HCT116 (cell line): ENCODE measurements at regions not wholly inside any gene's neighbourhood (a gene's known extent, or its start where the extent isn't known, plus 50 kb on each side); places are given as distances from the start of the nearest gene placed in this dataset.

Experiments used
- ATAC-seq: fragments of 200-7000 bp; cut with Tn5 transposase; 2 replicates; pipeline ENCODE4 v1.9.1; 2020; ENCODE audit warnings: mild to moderate bottlenecking, moderate library complexity
- BruUV-seq: library from RNA; stranded (reverse); fragments of 400-500 nt; replicated peaks from 2 replicates; lab custom pipeline; 2021; lab: Mats Ljungman, UMichigan
- CTCF ChIA-PET: fragments of 300-600 bp; sonication (Branson Sonifier 250); formaldehyde crosslinking; loops from one replicate; lab custom pipeline; 2021; ENCODE audit warnings: antibody characterized with exemption; lab: Charles Lee
- POLR2A ChIA-PET: fragments of 300-600, 350-600 bp; sonication (Branson Sonifier 250); formaldehyde crosslinking; loops from one replicate; lab custom pipeline; 2021; ENCODE audit warnings: antibody characterized with exemption; lab: Charles Lee
- RAD21 ChIA-PET, 2 experiments: fragments of 300-600 bp; sonication (Branson Sonifier 250); formaldehyde crosslinking; loops; one replicate each; lab custom pipeline; 2023; ENCODE audit warnings: low total read pairs in 2 of 2; ENCODE audit not compliant: uncharacterized antibody in 2 of 2, unreplicated experiment in 2 of 2, low non-redundant PET in 1 of 2; lab: Charles Lee
- DNase-seq: peaks from one replicate; pipeline ENCODE4 v3.0.0-alpha.2; 2010; ENCODE audit warnings: low read depth, low spot score
- H2AFZ ChIP-seq: fragments of 200-600 bp; shearing (Covaris generic), sonication (generic); 2 replicates; pipeline ENCODE4 v1.6.1; 2017; ENCODE audit warnings: low read depth, mixed run types, mixed read lengths, antibody characterized with exemption, low read length; ENCODE audit not compliant: poor library complexity, severe bottlenecking
- H3K27ac ChIP-seq: 2 replicates; pipeline ENCODE4 v1.5.1; 2012; ENCODE audit warnings: low read depth, low read length
- H3K27me3 ChIP-seq: fragments of 200-600 bp; sonication (generic); 2 replicates; pipeline ENCODE4 v1.6.1; 2016; ENCODE audit warnings: mixed run types, low read length, mixed read lengths; ENCODE audit not compliant: insufficient read depth
- H3K36me3 ChIP-seq, 2 experiments: fragments of 200-500 bp in 1 of 2; fragments of 200-600 bp in 1 of 2; sonication (Bioruptor generic) in 1 of 2; sonication (generic) in 1 of 2; 2 replicates each; pipeline versions ENCODE4 v1.5.1 to v1.6.1; 2014 to 2016; ENCODE audit warnings: low read length in 2 of 2, inconsistent platforms in 1 of 2, mixed read lengths in 1 of 2, mixed run types in 1 of 2; ENCODE audit not compliant: insufficient read depth in 2 of 2, control insufficient read depth in 1 of 2
- H3K4me1 ChIP-seq, 2 experiments: fragments of 200-600 bp in 1 of 2; sonication (generic) in 1 of 2; 2 replicates each; pipeline versions ENCODE4 v1.5.1 to v1.6.1; 2012 to 2017; ENCODE audit warnings: low read length in 2 of 2, inconsistent platforms in 1 of 2, mild to moderate bottlenecking in 1 of 2, mixed read lengths in 1 of 2, mixed run types in 1 of 2, moderate library complexity in 1 of 2; ENCODE audit not compliant: insufficient read depth in 2 of 2, control insufficient read depth in 1 of 2
- H3K4me2 ChIP-seq: fragments of 200-600 bp; sonication (generic); 2 replicates; pipeline ENCODE4 v1.6.1; 2017; ENCODE audit warnings: mixed run types, low read length, mixed read lengths
- H3K4me3 ChIP-seq, 2 experiments: fragments of 200-600 bp in 1 of 2; sonication (generic) in 1 of 2; replicated peaks in 1 of 2; 2 replicates each; pipeline ENCODE4 v1.5.1; 2011 to 2016; ENCODE audit warnings: low read length in 2 of 2, control low read depth in 1 of 2, low read depth in 1 of 2, mild to moderate bottlenecking in 1 of 2, mixed read lengths in 1 of 2, mixed run types in 1 of 2
- H3K79me2 ChIP-seq: fragments of 200-600 bp; sonication (generic); 2 replicates; pipeline ENCODE4 v1.6.1; 2017; ENCODE audit warnings: mild to moderate bottlenecking, mixed run types, low read length, moderate library complexity, mixed read lengths; ENCODE audit not compliant: insufficient read depth
- H3K9ac ChIP-seq: fragments of 200-600 bp; sonication (generic); 2 replicates; pipeline ENCODE4 v1.6.1; 2016; ENCODE audit warnings: low read length, mixed read lengths
- H3K9me2 ChIP-seq: fragments of 200-600 bp; sonication (generic), shearing (Covaris generic); 2 replicates; pipeline ENCODE4 v1.6.1; 2017; ENCODE audit warnings: mixed run types, mild to moderate bottlenecking, moderate library complexity; ENCODE audit not compliant: insufficient read depth
- H3K9me3 ChIP-seq, 2 experiments: fragments of 200-500 bp in 1 of 2; fragments of 200-600 bp in 1 of 2; sonication (Bioruptor generic) in 1 of 2; sonication (generic) in 1 of 2; 2 replicates each; pipeline ENCODE4 v1.6.1; 2014 to 2017; ENCODE audit warnings: low read length in 2 of 2, mixed read lengths in 2 of 2, inconsistent platforms in 1 of 2, low read depth in 1 of 2, mild to moderate bottlenecking in 1 of 2, mixed run types in 1 of 2, moderate library complexity in 1 of 2; ENCODE audit not compliant: control insufficient read depth in 1 of 2, insufficient read depth in 1 of 2
- H4K20me1 ChIP-seq: fragments of 200-600 bp; sonication (generic), shearing (Covaris generic); 2 replicates; pipeline ENCODE4 v1.6.1; 2017; ENCODE audit warnings: mixed run types, mild to moderate bottlenecking, moderate library complexity; ENCODE audit not compliant: insufficient read depth
- ATF3 ChIP-seq: IDR thresholded peaks from 2 replicates; pipeline ENCODE4 v1.6.1; 2012
- CBX3 ChIP-seq: IDR thresholded peaks from 2 replicates; pipeline ENCODE4 v1.6.1; 2012; ENCODE audit warnings: low read depth
- CEBPB ChIP-seq: IDR thresholded peaks from 2 replicates; pipeline ENCODE4 v1.6.1; 2012; ENCODE audit warnings: low read depth
- EGR1 ChIP-seq: IDR thresholded peaks from 2 replicates; pipeline ENCODE4 v1.6.1; 2012; ENCODE audit warnings: low read depth
- ELF1 ChIP-seq: IDR thresholded peaks from 2 replicates; pipeline ENCODE4 v1.6.1; 2012; ENCODE audit warnings: low read depth, borderline replicate concordance
- EZH2 ChIP-seq: fragments of 200-600 bp; sonication (generic); IDR thresholded peaks from 2 replicates; pipeline ENCODE4 v1.6.1; 2017; ENCODE audit warnings: antibody characterized with exemption, mixed run types
- FOSL1 ChIP-seq: IDR thresholded peaks from 2 replicates; pipeline ENCODE4 v1.6.1; 2012; ENCODE audit warnings: low read depth
- JUND ChIP-seq: IDR thresholded peaks from 2 replicates; pipeline ENCODE4 v1.6.1; 2012
- POLR2A ChIP-seq: IDR thresholded peaks from 2 replicates; pipeline ENCODE4 v1.7.0; 2011; ENCODE audit warnings: borderline replicate concordance; ENCODE audit not compliant: insufficient read depth, insufficient read length; ENCODE audit errors: extremely low read depth
- POLR2AphosphoS5 ChIP-seq: IDR thresholded peaks from 2 replicates; pipeline ENCODE4 v1.6.1; 2011; ENCODE audit warnings: mild to moderate bottlenecking, low read depth, low read length, moderate library complexity
- REST ChIP-seq: IDR thresholded peaks from 2 replicates; pipeline ENCODE4 v1.6.1; 2012; ENCODE audit warnings: low read depth
- SP1 ChIP-seq: IDR thresholded peaks from 2 replicates; pipeline ENCODE4 v1.6.1; 2012; ENCODE audit warnings: low read depth
- SRF ChIP-seq: IDR thresholded peaks from 2 replicates; pipeline ENCODE4 v1.6.1; 2012; ENCODE audit warnings: low read depth
- TCF7L2 ChIP-seq: IDR thresholded peaks from 2 replicates; pipeline ENCODE4 v1.7.0; 2011; ENCODE audit warnings: borderline replicate concordance, inconsistent platforms; ENCODE audit not compliant: insufficient read depth, insufficient read length; ENCODE audit errors: extremely low read depth
- YY1 ChIP-seq: IDR thresholded peaks from 2 replicates; pipeline ENCODE4 v1.6.1; 2011; ENCODE audit warnings: low read length, low read depth, moderate library complexity, mild to moderate bottlenecking; ENCODE audit not compliant: insufficient replicate concordance; ENCODE audit errors: extremely low read depth
- ZBTB33 ChIP-seq: IDR thresholded peaks from 2 replicates; pipeline ENCODE4 v1.6.1; 2011; ENCODE audit warnings: mild to moderate bottlenecking, low read length, moderate library complexity; ENCODE audit not compliant: insufficient replicate concordance; ENCODE audit errors: extremely low read depth
- ZFX ChIP-seq: fragments of 450-650 bp; IDR thresholded peaks from 2 replicates; pipeline ENCODE4 v1.6.1; 2017
- ZNF274 ChIP-seq: fragments of 200-500 bp; sonication (Bioruptor generic); IDR thresholded peaks from 2 replicates; pipeline ENCODE4 v1.6.1; 2014; ENCODE audit warnings: mild to moderate bottlenecking, low read depth, low read length, inconsistent platforms
- intact Hi-C: fragments of 100-400 bp; cut with micrococcal nuclease; formaldehyde crosslinking; loops from 2 replicates; pipeline ENCODE4 v1.10.0; 2022
- TF ChIP-seq, protein P1 (sequence below): IDR thresholded peaks from 2 replicates; pipeline ENCODE4 v1.6.1; 2012
- TF ChIP-seq, protein P2 (sequence below), 3 experiments: fragments of 200-600 bp in 1 of 3; sonication (generic) in 1 of 3; IDR thresholded peaks in 2 of 3; conservative IDR thresholded peaks in 1 of 3; 2 replicates each; pipeline ENCODE4 v1.5.1; 2012 to 2017; ENCODE audit warnings: low read depth in 2 of 3, low read length in 2 of 3, antibody characterized with exemption in 1 of 3, borderline replicate concordance in 1 of 3, control low read depth in 1 of 3, mild to moderate bottlenecking in 1 of 3, mixed read lengths in 1 of 3, mixed run types in 1 of 3, moderate library complexity in 1 of 3; ENCODE audit not compliant: insufficient read depth in 1 of 3

DNA sequence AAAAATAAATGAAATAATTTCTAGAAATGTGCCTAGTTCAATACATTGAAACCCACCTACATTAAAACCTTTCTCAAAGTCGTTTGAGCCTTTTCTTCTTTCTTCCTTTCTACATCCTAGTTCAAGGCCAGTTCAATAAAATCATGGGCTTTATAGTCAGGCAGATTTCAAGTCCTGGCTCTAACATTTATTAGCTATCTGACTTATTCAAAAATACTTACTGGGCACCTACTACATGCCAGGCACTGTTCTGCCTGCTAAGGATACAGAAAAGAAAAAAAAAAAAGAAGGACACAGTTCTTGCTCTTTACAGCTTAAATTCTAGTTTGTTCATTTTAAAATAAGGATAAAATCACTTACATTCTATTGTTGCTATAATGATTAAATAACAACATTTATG lies 134.2 kb upstream of the FGGY start:
- Histone ChIP-seq H3K9me3 (peaks cover 0 to 4% of the 10 kb centered on the region in 2 experiments; a peak in 1 of 4 replicates), H3K27ac (no peak overlapping the region), H4K20me1 (no peaks in the 10 kb centered on the region), H3K36me3 (no peaks in the 10 kb centered on the region), H3K4me1 (peaks cover under 1 to 5% of the 10 kb centered on the region in 2 experiments; a peak in 3 of 4 replicates), H3K9ac (no peak overlapping the region), H3K4me2 (no peak overlapping the region), H3K4me3 (no peak overlapping the region), H3K27me3 (no peaks in the 10 kb centered on the region), H3K79me2 (no peaks in the 10 kb centered on the region), H3K9me2 (no peaks in the 10 kb centered on the region), H2AFZ (no peak overlapping the region)
- intact Hi-C loops, result no loop called here
- ChIA-PET POLR2A (no interaction called here), CTCF (no interaction called here), RAD21 (no interaction called here)
- BruUV-seq, result no TSS peak
- ATAC-seq (no peak), DNase-seq (no peak)
- TF ChIP-seq, protein P1, sequence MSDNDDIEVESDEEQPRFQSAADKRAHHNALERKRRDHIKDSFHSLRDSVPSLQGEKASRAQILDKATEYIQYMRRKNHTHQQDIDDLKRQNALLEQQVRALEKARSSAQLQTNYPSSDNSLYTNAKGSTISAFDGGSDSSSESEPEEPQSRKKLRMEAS, result no peak
- TF ChIP-seq ZFX (no peak), CEBPB (no peak), POLR2AphosphoS5 (no peak), POLR2A (no peak), SRF (no peak), ZBTB33 (no peak), JUND (no peak), YY1 (no peak), SP1 (no peak), EZH2 (no peak), ZNF274 (no peak), TCF7L2 (no peak), ATF3 (no peak), REST (no peak), EGR1 (no peak), ELF1 (no peak), CBX3 (no peak), FOSL1 (no peak)
- TF ChIP-seq, protein P2, sequence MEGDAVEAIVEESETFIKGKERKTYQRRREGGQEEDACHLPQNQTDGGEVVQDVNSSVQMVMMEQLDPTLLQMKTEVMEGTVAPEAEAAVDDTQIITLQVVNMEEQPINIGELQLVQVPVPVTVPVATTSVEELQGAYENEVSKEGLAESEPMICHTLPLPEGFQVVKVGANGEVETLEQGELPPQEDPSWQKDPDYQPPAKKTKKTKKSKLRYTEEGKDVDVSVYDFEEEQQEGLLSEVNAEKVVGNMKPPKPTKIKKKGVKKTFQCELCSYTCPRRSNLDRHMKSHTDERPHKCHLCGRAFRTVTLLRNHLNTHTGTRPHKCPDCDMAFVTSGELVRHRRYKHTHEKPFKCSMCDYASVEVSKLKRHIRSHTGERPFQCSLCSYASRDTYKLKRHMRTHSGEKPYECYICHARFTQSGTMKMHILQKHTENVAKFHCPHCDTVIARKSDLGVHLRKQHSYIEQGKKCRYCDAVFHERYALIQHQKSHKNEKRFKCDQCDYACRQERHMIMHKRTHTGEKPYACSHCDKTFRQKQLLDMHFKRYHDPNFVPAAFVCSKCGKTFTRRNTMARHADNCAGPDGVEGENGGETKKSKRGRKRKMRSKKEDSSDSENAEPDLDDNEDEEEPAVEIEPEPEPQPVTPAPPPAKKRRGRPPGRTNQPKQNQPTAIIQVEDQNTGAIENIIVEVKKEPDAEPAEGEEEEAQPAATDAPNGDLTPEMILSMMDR (IDR thresholded peaks at IDR 0.05 in 2 of 3, conservative IDR thresholded peaks at IDR 0.05 in 1 of 3; ENCODE audit: borderline replicate concordance in 1 of 3, insufficient read depth in 1 of 3, low read depth in 2 of 3, low read length in 2 of 3), result no peak
